ENCODE measurements at regions not wholly inside any gene's neighbourhood (a gene's known extent, or its start where the extent isn't known, plus 50 kb on each side); places are given as distances from the start of the nearest gene placed in this dataset.

DNA sequence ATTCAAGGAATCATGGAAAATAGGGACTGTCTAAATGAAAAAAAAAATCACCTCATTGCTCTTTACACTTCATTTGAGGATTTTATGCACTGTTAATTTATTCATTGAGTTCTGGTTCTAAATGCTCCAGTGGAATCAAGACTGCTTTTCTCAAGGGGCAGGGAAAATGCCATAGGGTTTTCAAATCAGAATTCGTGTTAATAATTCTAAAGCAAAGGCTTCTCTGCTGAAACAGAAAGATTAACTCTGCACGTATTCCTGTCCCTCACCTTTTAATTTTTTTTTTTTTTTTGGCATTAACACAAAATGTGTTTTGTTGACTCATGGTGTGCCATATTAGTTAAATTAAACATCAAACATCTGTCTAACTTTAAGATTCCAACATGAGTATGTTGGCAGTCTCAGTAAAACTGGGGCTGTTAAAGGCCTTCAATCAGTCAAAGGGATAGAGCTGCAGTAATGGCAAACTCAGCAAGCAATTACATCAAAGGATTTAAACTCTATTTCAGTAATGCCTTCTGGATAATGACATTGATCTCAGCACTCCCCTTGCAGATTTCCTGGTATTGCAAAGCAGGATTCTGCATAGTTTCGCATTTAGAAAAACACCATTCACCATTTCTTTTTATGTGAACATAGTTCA, 878.1 kb downstream of the RAPGEF2 start:
- no peaks in the 10 kb centered on the region for H3K27me3 Mint-ChIP-seq
- H3K4me3 Mint-ChIP-seq: no peak overlapping the region
- no peaks in the 10 kb centered on the region for H3K36me3 Mint-ChIP-seq
- H3K27ac Mint-ChIP-seq: no peak overlapping the region
- H3K4me1 Mint-ChIP-seq: peaks cover 0 to 2% (median 0%) of the 10 kb centered on the region in 3 donors
- peaks cover 0 to 10% (median 6%) of the 10 kb centered on the region in 3 donors for H3K9me3 Mint-ChIP-seq

DNA sequence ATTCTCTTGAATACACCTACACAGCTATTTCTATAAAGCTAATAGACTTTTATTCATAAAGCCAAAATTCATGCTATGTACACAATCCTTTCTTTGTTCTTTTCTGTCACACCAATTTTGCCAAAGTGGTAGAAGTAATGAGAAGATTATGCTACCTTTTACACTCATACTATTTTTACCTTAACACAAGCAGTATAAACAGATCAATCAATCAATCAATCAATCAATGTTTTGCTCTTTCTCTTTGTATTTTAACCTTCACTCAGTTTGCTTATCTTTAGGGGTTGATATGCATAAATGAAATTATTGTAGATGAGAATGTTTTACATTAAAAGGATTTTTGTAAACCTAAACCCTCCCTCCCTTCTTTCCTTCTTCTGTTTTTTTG, 878.6 kb downstream of the RAPGEF2 start:
- Mint-ChIP-seq H3K36me3 (no peaks in the 10 kb centered on the region), H3K27ac (no peak overlapping the region), H3K9me3 (peaks cover 0 to 11% (median 10%) of the 10 kb centered on the region in 3 donors), H3K4me1 (peaks cover 0 to 2% (median 0%) of the 10 kb centered on the region in 3 donors), H3K27me3 (no peaks in the 10 kb centered on the region), H3K4me3 (no peak overlapping the region)

- peaks cover 0 to 8% (median 6%) of the 10 kb centered on the region in 3 donors for H3K9me3 Mint-ChIP-seq
- H3K4me3 Mint-ChIP-seq: no peak overlapping the region
- no peak overlapping the region for H3K27ac Mint-ChIP-seq
- peaks cover 0 to 2% (median 0%) of the 10 kb centered on the region in 3 donors for H3K4me1 Mint-ChIP-seq
- H3K27me3 Mint-ChIP-seq: no peaks in the 10 kb centered on the region
- no peaks in the 10 kb centered on the region for H3K36me3 Mint-ChIP-seq
These were observed 880.2 kb downstream of the RAPGEF2 start for GRCh38 chr4:159983082-159983481.

- Mint-ChIP-seq H3K4me3 (no peak overlapping the region), H3K36me3 (no peaks in the 10 kb centered on the region), H3K27me3 (no peaks in the 10 kb centered on the region), H3K9me3 (peaks cover 4 to 15% (median 13%) of the 10 kb centered on the region in 3 donors), H3K4me1 (no peaks in the 10 kb centered on the region), H3K27ac (no peak overlapping the region)
These were observed 907.0 kb downstream of the RAPGEF2 start for GRCh38 chr4:160009656-160010493.

DNA sequence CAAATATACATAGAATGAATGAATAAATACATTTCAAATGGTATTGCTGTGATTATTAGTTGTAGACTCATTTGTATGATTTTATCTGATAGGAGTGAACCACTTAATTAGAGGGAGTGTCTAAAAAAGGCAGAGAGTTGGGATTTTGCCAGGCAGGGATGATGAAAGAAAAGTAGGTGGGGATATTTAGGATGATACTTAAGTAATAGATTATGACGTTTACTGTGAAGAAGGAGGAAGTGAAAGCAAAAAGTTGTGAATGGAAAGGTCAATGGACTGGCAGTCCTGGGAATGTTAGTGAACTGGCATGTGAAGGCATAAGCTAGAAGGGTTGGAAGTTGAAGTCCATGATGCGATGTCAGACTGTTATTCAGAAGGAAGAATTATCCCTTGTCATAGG, 917.1 kb downstream of the RAPGEF2 start:
- Mint-ChIP-seq H3K27ac (no peak overlapping the region), H3K9me3 (peaks cover 7 to 19% (median 11%) of the 10 kb centered on the region in 3 donors), H3K4me1 (peaks cover 0 to 1% (median 0%) of the 10 kb centered on the region in 3 donors), H3K36me3 (no peaks in the 10 kb centered on the region), H3K4me3 (no peak overlapping the region), H3K27me3 (no peaks in the 10 kb centered on the region)

DNA sequence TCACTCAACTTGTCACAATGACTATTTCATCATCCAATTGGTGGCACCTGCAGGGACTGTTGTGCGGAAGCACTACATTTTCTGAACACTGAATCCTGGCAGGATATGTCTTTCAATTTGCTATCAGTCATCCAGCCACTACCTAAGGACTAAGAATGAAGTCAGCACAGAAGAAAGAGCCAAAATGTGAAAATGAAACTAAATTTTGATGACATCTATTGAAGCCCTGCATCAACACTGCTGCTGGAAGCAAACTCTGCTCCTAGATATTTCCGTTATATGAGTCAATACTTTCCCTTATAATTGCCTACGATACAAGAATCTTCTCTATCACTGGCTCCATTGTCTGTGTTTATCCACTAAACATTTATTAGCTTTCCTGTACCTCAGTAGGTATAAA, 917.9 kb downstream of the RAPGEF2 start:
- Mint-ChIP-seq H3K36me3 (no peaks in the 10 kb centered on the region), H3K9me3 (peaks cover 7 to 19% (median 9%) of the 10 kb centered on the region in 3 donors), H3K4me1 (peaks cover 0 to 1% (median 0%) of the 10 kb centered on the region in 3 donors), H3K27me3 (no peaks in the 10 kb centered on the region), H3K4me3 (no peak overlapping the region), H3K27ac (no peak overlapping the region)

DNA sequence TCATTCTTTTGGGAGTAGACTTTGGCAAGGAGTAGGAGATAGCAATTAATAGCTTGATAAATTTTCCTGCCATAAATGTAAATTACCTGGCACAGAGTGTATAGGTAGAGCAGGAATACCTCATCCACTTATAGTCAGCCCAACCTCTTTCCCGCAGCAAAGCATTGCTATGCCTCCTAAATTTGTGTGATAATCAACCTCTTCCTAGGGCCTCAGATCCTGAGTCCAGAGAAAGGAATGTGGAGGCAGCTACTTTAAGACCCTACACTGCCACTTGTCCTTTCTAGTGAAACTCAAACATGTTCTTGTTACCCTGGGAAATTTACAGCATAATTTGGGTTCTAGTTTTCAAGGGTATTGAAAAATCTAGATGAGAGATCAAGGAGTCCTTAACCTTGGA, 919.0 kb downstream of the RAPGEF2 start:
- Mint-ChIP-seq H3K36me3 (no peaks in the 10 kb centered on the region), H3K27me3 (no peaks in the 10 kb centered on the region), H3K4me3 (no peak overlapping the region), H3K9me3 (peaks cover 3 to 15% (median 6%) of the 10 kb centered on the region in 3 donors), H3K27ac (no peak overlapping the region), H3K4me1 (peaks cover 0 to 1% (median 0%) of the 10 kb centered on the region in 3 donors)

GRCh38 chr4:160026721-160027120, 923.8 kb downstream of the RAPGEF2 start:
- Mint-ChIP-seq H3K4me3 (no peak overlapping the region), H3K27ac (no peak overlapping the region), H3K9me3 (peaks cover 0 to 7% (median 5%) of the 10 kb centered on the region in 3 donors), H3K36me3 (no peaks in the 10 kb centered on the region), H3K27me3 (no peaks in the 10 kb centered on the region), H3K4me1 (no peaks in the 10 kb centered on the region)

GRCh38 chr4:160034501-160034900, 931.6 kb downstream of the RAPGEF2 start:
- no peaks in the 10 kb centered on the region for H3K9me3 Mint-ChIP-seq
- no peak overlapping the region for H3K4me3 Mint-ChIP-seq
- H3K27me3 Mint-ChIP-seq: no peaks in the 10 kb centered on the region
- H3K27ac Mint-ChIP-seq: no peak overlapping the region
- H3K4me1 Mint-ChIP-seq: no peaks in the 10 kb centered on the region
- no peaks in the 10 kb centered on the region for H3K36me3 Mint-ChIP-seq

DNA sequence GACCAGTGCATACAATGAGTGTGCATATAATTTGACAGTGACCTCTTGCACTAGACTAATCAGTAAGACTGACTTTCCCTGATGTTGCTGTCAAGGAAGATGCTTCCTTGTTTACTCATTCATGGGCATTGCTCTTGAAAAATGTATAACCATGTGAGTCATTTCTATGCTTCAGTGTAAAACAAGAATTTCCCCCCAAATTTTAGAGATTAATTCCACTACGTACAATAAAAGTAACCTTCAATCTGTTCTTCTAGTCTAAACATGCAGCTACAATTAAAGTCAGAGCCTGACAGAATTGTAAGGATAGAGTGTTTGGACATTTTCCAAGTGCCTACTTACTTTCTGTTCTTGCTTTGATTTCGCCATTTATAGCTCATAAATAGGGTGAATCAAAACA, 935.7 kb downstream of the RAPGEF2 start:
- Mint-ChIP-seq H3K4me1 (no peaks in the 10 kb centered on the region), H3K36me3 (no peaks in the 10 kb centered on the region), H3K4me3 (no peak overlapping the region)

DNA sequence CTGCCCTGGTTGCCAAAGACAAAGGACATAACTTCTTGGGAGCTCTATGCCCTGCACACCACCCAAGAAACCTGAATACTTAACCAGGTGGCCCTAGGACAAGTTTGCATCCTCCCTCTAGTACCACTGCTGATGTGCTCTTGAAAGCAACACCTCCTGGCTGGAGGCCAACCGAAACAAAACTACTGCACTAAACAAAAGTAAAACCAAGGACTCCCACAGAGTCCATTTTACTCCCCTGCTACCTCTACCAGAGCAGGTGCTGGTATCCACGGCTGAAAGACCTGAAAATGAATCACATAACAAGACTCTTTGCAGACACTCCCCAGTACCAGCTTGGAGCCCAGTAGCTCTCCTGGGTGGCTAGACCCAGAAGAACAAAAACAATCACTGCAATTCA, 941.8 kb downstream of the RAPGEF2 start:
- Mint-ChIP-seq H3K27ac (no peak overlapping the region), H3K9me3 (peaks cover 0 to 6% (median 4%) of the 10 kb centered on the region in 3 donors)

More for the DNA sequence above, 935.7 kb downstream of the RAPGEF2 start:
- Mint-ChIP-seq H3K27ac (no peak overlapping the region), H3K27me3 (no peaks in the 10 kb centered on the region), H3K9me3 (no peaks in the 10 kb centered on the region)

DNA sequence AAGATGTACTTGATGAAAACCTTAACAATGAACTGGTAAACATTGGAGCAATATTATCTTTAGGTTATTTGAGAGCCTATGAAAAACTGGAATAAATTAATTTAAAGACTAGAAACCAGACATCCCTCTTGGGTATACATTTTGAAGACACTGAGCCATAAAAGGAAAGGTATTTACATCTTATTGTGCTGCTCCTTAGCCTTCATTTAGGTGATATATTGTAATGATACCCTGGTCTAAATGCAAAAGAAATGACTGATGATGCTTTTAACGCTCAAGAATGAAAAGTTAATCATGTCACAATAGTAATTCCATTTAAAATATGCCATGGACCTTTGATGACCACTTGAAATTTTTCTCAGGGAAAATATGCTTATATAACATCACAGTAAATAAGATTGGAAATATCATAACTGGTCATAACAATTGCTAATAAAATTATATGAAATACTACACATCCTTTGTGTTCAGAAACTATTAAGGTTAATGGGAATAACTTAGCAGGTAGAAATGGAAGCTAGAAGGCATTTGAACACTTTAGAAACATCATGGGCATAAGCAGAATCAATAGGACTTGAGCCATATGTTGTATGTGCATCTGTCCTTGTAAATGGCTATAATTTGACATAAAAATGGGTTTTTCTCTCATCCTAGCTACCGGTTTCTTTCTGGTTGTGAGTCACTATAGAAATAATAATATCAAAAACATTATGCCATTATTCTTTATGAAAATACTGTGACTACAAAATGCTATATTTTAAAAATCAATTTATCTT, 979.7 kb downstream of the RAPGEF2 start:
- H3K27ac Mint-ChIP-seq: no peak overlapping the region
- peaks cover 0 to 14% (median 2%) of the 10 kb centered on the region in 3 donors for H3K9me3 Mint-ChIP-seq
- no peaks in the 10 kb centered on the region for H3K36me3 Mint-ChIP-seq
- H3K4me3 Mint-ChIP-seq: no peak overlapping the region
- no peaks in the 10 kb centered on the region for H3K4me1 Mint-ChIP-seq
- no peaks in the 10 kb centered on the region for H3K27me3 Mint-ChIP-seq

More for the DNA sequence above, 941.8 kb downstream of the RAPGEF2 start:
- H3K27me3 Mint-ChIP-seq: no peaks in the 10 kb centered on the region
- no peak overlapping the region for H3K4me3 Mint-ChIP-seq
- no peaks in the 10 kb centered on the region for H3K4me1 Mint-ChIP-seq
- no peaks in the 10 kb centered on the region for H3K36me3 Mint-ChIP-seq

GRCh38 chr4:160091631-160092030, 988.8 kb downstream of the RAPGEF2 start:
- Mint-ChIP-seq H3K27ac (no peak overlapping the region), H3K9me3 (peaks cover 0 to 20% (median 8%) of the 10 kb centered on the region in 3 donors), H3K36me3 (peaks cover 1% of the 10 kb centered on the region), H3K4me3 (no peak overlapping the region), H3K27me3 (no peaks in the 10 kb centered on the region), H3K4me1 (no peaks in the 10 kb centered on the region)

- Mint-ChIP-seq H3K4me1 (no peaks in the 10 kb centered on the region), H3K27me3 (no peaks in the 10 kb centered on the region), H3K4me3 (no peak overlapping the region), H3K36me3 (no peaks in the 10 kb centered on the region), H3K27ac (peak overlapping the region in 1 of 3 donors; percentile 18), H3K9me3 (peaks cover under 1 to 5% (median 4%) of the 10 kb centered on the region in 3 donors)
These were observed 997.4 kb downstream of the RAPGEF2 start for GRCh38 chr4:160100316-160100715.

DNA sequence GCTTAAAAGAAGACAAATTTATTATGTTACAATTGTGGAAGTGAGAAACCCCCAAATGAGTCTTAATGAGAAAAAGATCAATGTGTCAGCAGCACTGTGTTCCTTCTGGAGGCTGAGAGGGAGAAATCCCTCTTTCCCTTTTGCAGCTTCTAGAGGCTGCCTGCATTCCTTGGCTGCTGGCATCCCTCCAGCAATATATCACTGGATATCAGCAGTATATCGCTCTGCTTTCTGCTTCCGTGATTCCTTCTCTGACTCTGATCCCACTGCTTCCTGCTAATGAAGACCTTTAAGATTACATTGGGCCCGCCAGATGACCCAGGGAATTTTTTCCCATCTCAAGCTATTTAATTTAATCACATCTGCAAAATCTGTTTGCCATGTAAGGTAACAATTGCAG, 1008.0 kb downstream of the RAPGEF2 start:
- H3K27ac Mint-ChIP-seq: no peak overlapping the region
- H3K27me3 Mint-ChIP-seq: no peaks in the 10 kb centered on the region
- H3K4me3 Mint-ChIP-seq: no peak overlapping the region
- no peaks in the 10 kb centered on the region for H3K4me1 Mint-ChIP-seq
- H3K9me3 Mint-ChIP-seq: peaks cover 4 to 34% (median 16%) of the 10 kb centered on the region in 3 donors
- peaks cover 1% of the 10 kb centered on the region for H3K36me3 Mint-ChIP-seq

Data from IgD-negative memory B cell (primary cell).